Cerebellar nuclear complex (tissue), 1 donor: ENCODE measurements at regions not wholly inside any gene's neighbourhood (a gene's known extent, or its start where the extent isn't known, plus 50 kb on each side); places are given as distances from the start of the nearest gene placed in this dataset.
"Not testable (repeated sequence)": the region's sequence is repeated elsewhere in the genome, so short reads cannot be mapped to it uniquely, and the experiment has no call there.

Experiments
- DNase-seq, 2 experiments: peaks; one replicate each; lab custom pipeline; 2025; lab: John Stamatoyannopoulos, UW

DNA sequence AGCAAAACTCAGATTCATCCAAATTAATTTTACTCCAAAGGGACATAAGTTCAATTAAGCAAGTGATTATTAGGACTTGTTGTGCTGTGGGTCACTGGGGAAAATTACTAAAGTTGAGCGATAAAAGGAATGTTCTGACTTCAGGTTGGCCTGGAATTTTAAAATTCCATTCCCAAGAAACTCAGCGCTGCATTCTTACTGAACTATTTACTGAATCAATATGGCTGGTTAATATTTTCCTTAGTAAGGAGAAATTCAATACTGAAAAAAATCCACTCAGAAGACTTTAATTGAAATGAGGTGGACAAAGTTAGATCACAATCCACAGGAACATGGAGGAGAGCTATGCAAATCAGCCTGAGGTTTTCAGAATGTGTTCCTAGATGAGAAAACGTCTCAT, 578.9 kb upstream of the NR5A2 start:
- no peak for DNase-seq

- no peak for DNase-seq
Measured at GRCh38 chr1:199449221-199449620, 578.3 kb upstream of the NR5A2 start.

- no peak for DNase-seq
Measured at GRCh38 chr1:199449681-199450080, 577.8 kb upstream of the NR5A2 start.

- DNase-seq: no peak
Measured at GRCh38 chr1:199452627-199453026, 574.9 kb upstream of the NR5A2 start.

GRCh38 chr1:199453723-199454122, 573.8 kb upstream of the NR5A2 start:
- DNase-seq: no peak

- no peak for DNase-seq
Measured at GRCh38 chr1:199460933-199461332, 566.6 kb upstream of the NR5A2 start.

DNA sequence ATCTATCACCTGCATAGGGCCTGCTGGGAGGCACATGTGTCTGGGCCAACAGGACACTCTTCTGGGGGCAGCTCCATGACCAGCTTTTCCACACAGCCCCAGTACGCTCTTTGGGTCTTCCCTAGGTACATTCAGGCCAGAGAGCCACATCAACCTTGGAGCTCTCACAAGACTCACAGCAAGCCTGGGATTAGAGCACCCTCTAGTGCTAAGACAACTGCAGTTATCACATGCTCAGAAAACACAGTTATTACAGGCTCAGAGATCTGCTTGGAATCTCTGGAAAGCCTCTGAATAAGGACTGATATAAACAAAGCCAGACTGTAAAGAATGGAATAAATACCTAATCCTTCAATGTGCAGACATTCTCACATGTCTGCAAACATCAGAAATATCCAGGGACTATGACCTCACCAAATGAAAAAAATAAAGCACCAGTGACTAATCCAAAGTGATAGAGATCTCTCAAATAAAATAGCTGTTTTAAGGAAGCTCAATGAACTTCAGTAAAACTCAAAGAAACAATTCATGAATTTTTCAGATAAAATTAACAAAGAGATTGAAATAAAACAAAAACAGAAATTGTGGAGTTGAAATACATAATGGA, 563.9 kb upstream of the NR5A2 start:
- DNase-seq: no peak

DNA sequence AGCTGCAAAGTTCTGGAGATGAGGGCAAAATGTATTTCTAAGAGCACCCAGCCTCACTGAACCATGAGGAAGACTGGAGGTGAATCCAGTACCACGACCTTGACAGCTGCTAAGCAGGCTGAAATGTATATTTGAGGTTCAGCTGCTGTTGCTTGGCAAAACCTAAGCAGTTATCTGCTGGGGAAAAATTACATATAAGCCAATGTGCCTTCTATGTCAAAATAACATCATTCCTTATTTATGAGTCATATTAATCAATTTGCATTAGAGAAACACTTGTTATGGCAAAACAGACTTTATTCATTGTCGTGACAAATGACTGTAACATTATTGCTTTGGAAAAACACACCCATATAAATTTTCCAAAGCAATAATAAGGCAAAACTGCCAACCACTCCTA, 560.5 kb upstream of the NR5A2 start:
- no peak for DNase-seq

DNA sequence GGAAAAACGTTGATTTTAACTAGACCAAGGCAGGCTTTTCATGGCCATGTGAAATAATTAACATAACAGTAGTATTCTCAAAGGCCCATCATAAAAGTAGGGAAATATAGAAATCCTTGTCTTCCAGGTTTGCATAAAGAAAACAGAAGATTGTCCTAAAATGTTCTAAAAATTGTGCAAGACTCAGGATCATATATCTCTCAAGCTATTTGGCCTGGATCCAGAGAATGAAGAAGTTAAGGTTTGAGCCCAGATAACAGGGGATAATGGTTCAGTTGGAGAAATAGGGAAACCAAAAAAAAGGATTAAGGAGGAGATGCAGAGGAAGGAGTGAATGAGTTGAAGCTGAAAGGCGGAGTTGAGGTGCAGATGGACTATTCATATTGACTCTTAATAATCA, 555.5 kb upstream of the NR5A2 start:
- DNase-seq: no peak

DNA sequence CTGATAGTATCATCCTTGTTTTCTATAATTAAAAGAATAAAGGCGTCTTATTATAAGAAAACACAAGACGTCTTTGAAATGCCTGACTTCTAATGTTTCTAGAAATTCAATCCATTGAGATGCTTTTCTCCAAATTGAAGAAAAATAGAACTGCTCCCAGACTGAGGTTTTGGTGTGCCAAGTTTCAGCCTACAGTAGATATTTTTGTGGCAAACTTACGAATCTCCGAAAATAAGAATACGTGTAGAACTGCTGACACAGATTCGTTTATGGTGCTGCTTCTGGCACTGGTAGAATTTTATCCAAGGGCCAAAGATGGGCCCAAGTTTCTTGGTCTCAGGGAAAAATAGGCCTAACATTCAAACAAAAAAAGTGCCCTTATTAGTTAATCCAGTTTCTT, 554.5 kb upstream of the NR5A2 start:
- no peak for DNase-seq

DNA sequence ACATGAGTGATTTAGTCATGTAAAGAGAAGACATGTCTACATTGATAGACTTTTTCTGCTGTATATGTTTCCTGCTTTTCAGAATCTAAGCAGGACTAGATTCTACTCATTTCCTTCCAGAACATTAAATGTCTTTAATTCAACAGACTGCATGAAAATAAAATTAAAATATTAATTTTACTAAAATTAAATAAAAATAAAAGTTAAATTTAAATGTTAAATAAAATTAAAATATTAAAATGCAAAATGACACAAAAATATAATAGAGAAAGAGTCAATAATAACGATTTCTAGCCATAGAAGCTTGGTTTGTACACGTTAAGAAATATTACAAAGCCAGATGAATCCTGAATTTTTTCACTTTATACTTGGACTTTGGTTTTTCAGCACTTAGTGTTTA, 552.8 kb upstream of the NR5A2 start:
- no peak for DNase-seq

DNA sequence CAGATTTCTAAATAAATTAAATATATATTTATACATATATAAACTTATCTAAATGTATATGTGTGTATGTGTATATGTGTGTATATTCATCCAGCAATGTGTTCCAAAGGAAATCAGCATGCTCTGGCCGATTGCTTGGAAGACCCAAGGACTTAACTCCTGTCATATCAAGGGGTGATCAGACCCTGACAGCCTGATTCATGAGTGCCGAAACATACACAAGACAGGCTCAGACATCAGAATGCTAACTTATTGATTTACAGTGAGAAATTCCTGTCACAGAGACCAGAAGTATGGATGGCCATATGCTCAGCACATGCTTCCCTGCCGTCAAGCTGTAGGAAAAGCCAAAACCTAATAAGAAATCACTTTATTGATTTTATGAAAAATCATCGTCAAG, 545.1 kb upstream of the NR5A2 start:
- DNase-seq: no peak

DNA sequence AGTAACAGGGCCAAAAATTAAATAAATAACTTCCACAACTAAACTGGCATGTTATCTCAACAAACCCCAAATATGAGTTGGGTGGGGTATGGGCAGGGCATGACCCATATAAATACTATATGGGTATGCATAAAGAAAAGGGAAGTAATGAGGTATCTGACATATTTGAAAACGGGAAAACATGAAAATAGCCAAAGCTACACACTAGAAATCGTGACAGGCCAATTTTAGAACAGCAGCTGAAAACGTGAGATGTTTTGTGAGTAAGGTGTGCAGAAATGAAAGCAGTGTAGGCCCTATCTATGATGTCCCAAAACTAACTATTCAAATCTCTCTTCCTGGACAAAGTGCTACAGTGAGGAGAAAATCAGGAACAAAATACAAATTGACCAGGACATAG, 537.9 kb upstream of the NR5A2 start:
- DNase-seq: no peak

GRCh38 chr1:199490769-199491527, 536.6 kb upstream of the NR5A2 start:
- no peak for DNase-seq

GRCh38 chr1:199495432-199495831, 532.1 kb upstream of the NR5A2 start:
- no peak for DNase-seq

DNA sequence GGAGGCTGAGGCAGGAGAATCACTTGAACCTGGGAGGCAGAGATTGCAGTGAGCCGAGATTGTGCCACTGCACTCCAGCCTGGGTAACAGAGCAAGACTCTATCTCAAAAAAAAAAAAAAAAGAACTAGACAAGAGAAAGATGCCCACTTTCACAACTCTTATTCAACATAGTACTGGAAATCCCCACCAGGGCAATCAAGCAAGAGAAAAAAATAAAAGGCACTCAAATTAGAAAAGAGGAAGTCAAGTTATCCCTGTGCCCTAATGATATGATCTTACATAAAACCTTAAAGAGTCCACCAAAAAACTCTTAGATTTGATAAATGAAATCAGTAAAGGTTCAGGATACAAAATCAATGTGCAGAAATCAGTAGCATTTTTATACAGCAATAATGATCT, 528.7 kb upstream of the NR5A2 start:
- DNase-seq: not testable (repeated sequence)

DNA sequence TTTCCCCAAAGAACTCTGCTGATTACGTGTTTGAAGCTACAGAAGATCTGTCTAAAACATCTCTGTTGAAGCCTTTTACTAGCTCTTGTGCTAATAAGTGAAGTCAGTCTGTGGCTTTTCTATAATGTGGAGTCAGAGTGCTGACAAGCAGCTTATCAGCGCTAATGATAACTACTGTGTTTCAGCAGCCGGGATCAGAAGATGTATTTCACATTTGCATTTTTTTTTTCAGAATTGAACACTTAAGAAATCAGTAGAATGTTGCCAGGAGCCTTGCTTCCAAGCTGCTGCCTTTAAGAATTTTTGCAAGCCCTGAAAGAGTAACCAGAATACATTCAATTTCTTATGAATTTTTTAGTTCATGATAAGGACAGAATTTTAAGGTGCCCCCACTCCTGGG, 519.4 kb upstream of the NR5A2 start:
- DNase-seq: no peak

DNA sequence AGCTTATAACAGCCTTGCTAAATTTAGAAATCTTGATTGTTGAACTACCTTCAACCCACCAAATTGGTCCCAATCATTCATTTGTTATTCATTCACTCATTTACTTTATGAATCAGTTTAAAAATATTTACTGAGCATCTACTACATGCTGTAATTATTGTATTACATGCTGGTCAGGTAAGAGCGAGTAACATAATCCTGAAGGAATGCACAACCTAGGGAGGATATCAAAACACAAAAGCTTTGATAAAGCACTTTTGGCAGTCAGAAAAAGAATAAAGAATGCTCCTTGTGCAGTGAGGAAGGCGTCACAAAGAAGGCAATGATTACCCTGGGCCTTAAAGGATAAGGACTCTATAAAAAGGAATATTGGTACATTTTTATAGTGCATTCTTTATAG, 518.9 kb upstream of the NR5A2 start:
- DNase-seq: no peak

DNA sequence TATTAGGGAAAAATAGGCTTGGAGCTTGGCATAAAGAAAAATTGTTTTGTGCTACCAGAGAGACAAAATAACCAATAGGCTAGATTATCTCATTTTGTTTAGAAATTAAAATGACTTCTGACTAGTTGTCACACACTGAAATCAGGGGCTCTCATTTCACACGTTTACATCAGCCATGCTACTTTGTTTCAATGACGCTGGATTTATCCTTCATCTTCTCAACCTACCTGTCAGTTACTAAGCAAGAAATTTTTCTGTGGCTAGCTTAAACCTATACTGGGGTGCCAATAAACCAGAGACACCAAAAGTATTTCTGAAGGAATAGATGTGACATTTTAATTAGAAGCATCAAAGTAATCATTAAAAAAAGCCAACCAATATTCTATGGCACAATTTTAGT, 518.1 kb upstream of the NR5A2 start:
- no peak for DNase-seq

DNA sequence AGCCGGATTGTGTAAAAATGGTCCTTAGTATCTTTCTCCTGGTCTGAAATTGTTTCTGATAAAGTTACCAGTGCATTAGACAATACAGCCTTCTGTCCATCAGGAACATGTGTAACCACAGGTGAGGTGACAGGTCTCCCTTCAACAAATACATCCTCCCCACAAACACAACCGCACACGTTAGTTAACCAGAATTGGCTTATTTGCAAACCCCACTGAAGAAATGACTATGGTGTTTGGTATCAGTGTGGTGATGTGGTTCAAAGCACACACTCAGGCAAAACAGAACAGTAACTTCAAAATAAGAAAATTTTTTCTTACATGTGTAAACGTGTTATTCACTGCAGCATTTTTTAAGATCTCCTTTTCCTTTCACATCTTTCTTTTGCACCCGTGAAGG, 517.2 kb upstream of the NR5A2 start:
- no peak for DNase-seq

DNA sequence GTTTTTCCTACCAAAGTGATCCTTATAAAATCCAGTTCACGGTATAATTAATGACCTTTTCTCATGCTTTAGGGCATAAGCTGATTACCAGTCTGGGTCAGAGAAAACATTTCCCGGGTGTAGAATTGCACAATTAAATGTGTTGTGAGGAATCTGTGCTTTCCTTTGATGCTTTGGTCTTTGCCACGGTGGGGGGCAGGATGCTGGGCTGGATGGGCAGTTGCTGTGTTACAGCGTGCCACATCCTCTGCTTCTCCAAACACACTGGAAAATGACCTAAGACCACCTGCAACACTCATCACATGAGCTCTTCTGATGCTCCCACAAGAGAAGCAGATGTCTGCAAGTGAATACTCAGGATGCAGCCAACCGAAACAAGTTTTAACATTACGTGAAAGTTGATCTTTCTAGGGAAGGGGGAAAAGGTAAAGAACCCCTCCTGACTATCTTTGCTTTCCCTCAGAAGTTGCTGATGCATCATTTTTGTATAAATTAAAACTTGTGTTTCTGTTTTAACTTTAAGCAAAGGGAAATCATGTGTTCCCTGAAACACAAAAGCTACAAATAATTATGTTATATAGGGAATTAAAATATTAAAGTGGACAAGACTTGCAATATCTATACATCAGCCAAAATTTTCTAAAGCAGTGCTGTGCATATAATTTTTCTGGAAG, 515.3 kb upstream of the NR5A2 start:
- DNase-seq: no peak

GRCh38 chr1:199515261-199515660, 512.2 kb upstream of the NR5A2 start:
- no peak for DNase-seq

- DNase-seq: no peak
Measured at GRCh38 chr1:199522338-199522737, 505.2 kb upstream of the NR5A2 start.
